WERI-Rb-1 (cell line): ENCODE measurements at regions not wholly inside any gene's neighbourhood (a gene's known extent, or its start where the extent isn't known, plus 50 kb on each side); places are given as distances from the start of the nearest gene placed in this dataset.

ENCODE experiments used
- DNase-seq: peaks from one replicate; pipeline ENCODE4 v3.0.0-alpha.2; 2020
- H3K27ac ChIP-seq: fragments of 250-450 bp; sonication (Bioruptor Pico); 2 replicates; pipeline ENCODE4 v1.5.1; 2020; ENCODE audit warnings: mild to moderate bottlenecking, moderate library complexity
- H3K27me3 ChIP-seq: fragments of 250-450 bp; sonication (Bioruptor Pico); 2 replicates; pipeline ENCODE4 v1.5.1; 2021; ENCODE audit warnings: mild to moderate bottlenecking, low read depth, moderate library complexity; ENCODE audit not compliant: insufficient read depth, severe bottlenecking
- H3K36me3 ChIP-seq: fragments of 250-450 bp; sonication (Bioruptor Pico); 2 replicates; pipeline ENCODE4 v1.5.1; 2020; ENCODE audit warnings: mild to moderate bottlenecking, moderate library complexity
- H3K4me3 ChIP-seq: 2 replicates; pipeline ENCODE4 v1.5.1; 2011; ENCODE audit warnings: low read depth, mild to moderate bottlenecking, control low read depth, low read length
- H3K9me3 ChIP-seq: fragments of 250-450 bp; sonication (Bioruptor Pico); 2 replicates; pipeline ENCODE4 v1.5.1; 2021; ENCODE audit warnings: mild to moderate bottlenecking, moderate library complexity; ENCODE audit not compliant: severe bottlenecking
- CTCF ChIP-seq: IDR thresholded peaks from 2 replicates; pipeline ENCODE4 v1.5.1; 2011; ENCODE audit warnings: low read depth, mild to moderate bottlenecking, control low read depth, inconsistent platforms, low read length

- peaks cover 4% of the 10 kb centered on the region for H3K27me3 ChIP-seq
- DNase-seq = no peak
- no peaks in the 10 kb centered on the region for H3K36me3 ChIP-seq
- H3K4me3 ChIP-seq = no peak overlapping the region
- no peak overlapping the region for H3K27ac ChIP-seq
- H3K9me3 ChIP-seq = no peaks in the 10 kb centered on the region
- no peak for TF ChIP-seq CTCF
These were observed 89.0 kb downstream of the MXRA5 start for GRCh38 chrX:3257471-3257870.

- Histone ChIP-seq H3K4me3 (no peak overlapping the region), H3K27ac (no peak overlapping the region), H3K27me3 (peaks cover 4% of the 10 kb centered on the region), H3K36me3 (no peaks in the 10 kb centered on the region), H3K9me3 (no peaks in the 10 kb centered on the region)
- no peak for DNase-seq
- TF ChIP-seq CTCF = no peak
These were observed 89.6 kb downstream of the MXRA5 start for GRCh38 chrX:3256868-3257267.

- peaks cover 4% of the 10 kb centered on the region for H3K27me3 ChIP-seq
- no peak overlapping the region for H3K27ac ChIP-seq
- no peak overlapping the region for H3K4me3 ChIP-seq
- no peak for TF ChIP-seq CTCF
- no peak for DNase-seq
- H3K9me3 ChIP-seq = no peaks in the 10 kb centered on the region
- no peaks in the 10 kb centered on the region for H3K36me3 ChIP-seq
These were observed 93.7 kb downstream of the MXRA5 start for GRCh38 chrX:3252744-3253143.

- no peak for DNase-seq
- Histone ChIP-seq H3K4me3 (no peak overlapping the region), H3K36me3 (no peaks in the 10 kb centered on the region), H3K27me3 (no peaks in the 10 kb centered on the region), H3K9me3 (no peaks in the 10 kb centered on the region), H3K27ac (no peak overlapping the region)
- TF ChIP-seq CTCF = no peak
These were observed 95.5 kb downstream of the MXRA5 start for GRCh38 chrX:3250966-3251365.

GRCh38 chrX:3244955-3245354 is 101.5 kb downstream of the MXRA5 start:
- no peaks in the 10 kb centered on the region for H3K9me3 ChIP-seq
- peak; percentile 27; the same call in 1 of the 2 replicates for TF ChIP-seq CTCF
- H3K27ac ChIP-seq = no peak overlapping the region
- H3K27me3 ChIP-seq = no peaks in the 10 kb centered on the region
- DNase-seq = no peak
- no peaks in the 10 kb centered on the region for H3K36me3 ChIP-seq
- no peak overlapping the region for H3K4me3 ChIP-seq

GRCh38 chrX:3244203-3244743 is 102.2 kb downstream of the MXRA5 start:
- no peak for DNase-seq
- no peak for TF ChIP-seq CTCF
- Histone ChIP-seq H3K36me3 (no peaks in the 10 kb centered on the region), H3K27ac (no peak overlapping the region), H3K27me3 (no peaks in the 10 kb centered on the region), H3K9me3 (no peaks in the 10 kb centered on the region), H3K4me3 (no peak overlapping the region)
